ENCODE measurements at regions not wholly inside any gene's neighbourhood (a gene's known extent, or its start where the extent isn't known, plus 50 kb on each side); places are given as distances from the start of the nearest gene placed in this dataset.
A peak's percentile ranks its signal among the peaks of the same experiment; 100 is the strongest.

GRCh38 chr9:30773427-30773826, 1611.0 kb upstream of the ACO1 start:
- H3K36me3 ChIP-seq (ENCODE audit: control insufficient read depth, insufficient read depth, low read length), result no peaks in the 10 kb centered on the region
- DNase-seq (ENCODE audit: low read depth), result no peak
- TF ChIP-seq CTCF (IDR thresholded peaks at IDR 0.05; ENCODE audit: insufficient read depth, low read length, poor library complexity, severe bottlenecking), result no peak
- no peak overlapping the region for H3K4me3 ChIP-seq (ENCODE audit: low read depth, low read length)
- H3K27me3 ChIP-seq (ENCODE audit: control insufficient read depth, insufficient read depth, low read length), result no peaks in the 10 kb centered on the region

GRCh38 chr9:30774326-30774725, 1610.1 kb upstream of the ACO1 start:
- H3K36me3 ChIP-seq (ENCODE audit: control insufficient read depth, insufficient read depth, low read length), result no peaks in the 10 kb centered on the region
- no peak for DNase-seq (ENCODE audit: low read depth)
- H3K4me3 ChIP-seq (ENCODE audit: low read depth, low read length), result no peak overlapping the region
- no peaks in the 10 kb centered on the region for H3K27me3 ChIP-seq (ENCODE audit: control insufficient read depth, insufficient read depth, low read length)
- peak; percentile 22 for TF ChIP-seq CTCF (IDR thresholded peaks at IDR 0.05; ENCODE audit: insufficient read depth, low read length, poor library complexity, severe bottlenecking)

- TF ChIP-seq CTCF (IDR thresholded peaks at IDR 0.05; ENCODE audit: insufficient read depth, low read length, poor library complexity, severe bottlenecking), result no peak
- Histone ChIP-seq H3K27me3 (ENCODE audit: control insufficient read depth, insufficient read depth, low read length) (no peaks in the 10 kb centered on the region), H3K4me3 (ENCODE audit: low read depth, low read length) (no peak overlapping the region), H3K36me3 (ENCODE audit: control insufficient read depth, insufficient read depth, low read length) (no peaks in the 10 kb centered on the region)
- DNase-seq (ENCODE audit: low read depth), result no peak
Measured at GRCh38 chr9:30775236-30775635, 1609.2 kb upstream of the ACO1 start.

- Histone ChIP-seq H3K27me3 (ENCODE audit: control insufficient read depth, insufficient read depth, low read length) (no peaks in the 10 kb centered on the region), H3K36me3 (ENCODE audit: control insufficient read depth, insufficient read depth, low read length) (no peaks in the 10 kb centered on the region), H3K4me3 (ENCODE audit: low read depth, low read length) (no peak overlapping the region)
- no peak for DNase-seq (ENCODE audit: low read depth)
- no peak for TF ChIP-seq CTCF (IDR thresholded peaks at IDR 0.05; ENCODE audit: insufficient read depth, low read length, poor library complexity, severe bottlenecking)
Measured at GRCh38 chr9:30796764-30797163, 1587.7 kb upstream of the ACO1 start.

- no peaks in the 10 kb centered on the region for H3K27me3 ChIP-seq (ENCODE audit: control insufficient read depth, insufficient read depth, low read length)
- no peak overlapping the region for H3K4me3 ChIP-seq (ENCODE audit: low read depth, low read length)
- DNase-seq (ENCODE audit: low read depth), result no peak
- no peak for TF ChIP-seq CTCF (IDR thresholded peaks at IDR 0.05; ENCODE audit: insufficient read depth, low read length, poor library complexity, severe bottlenecking)
- no peaks in the 10 kb centered on the region for H3K36me3 ChIP-seq (ENCODE audit: control insufficient read depth, insufficient read depth, low read length)
Measured at GRCh38 chr9:30799527-30800101, 1584.8 kb upstream of the ACO1 start.

- no peak for TF ChIP-seq CTCF (IDR thresholded peaks at IDR 0.05; ENCODE audit: insufficient read depth, low read length, poor library complexity, severe bottlenecking)
- no peak for DNase-seq (ENCODE audit: low read depth)
- Histone ChIP-seq H3K36me3 (ENCODE audit: control insufficient read depth, insufficient read depth, low read length) (no peaks in the 10 kb centered on the region), H3K4me3 (ENCODE audit: low read depth, low read length) (no peak overlapping the region), H3K27me3 (ENCODE audit: control insufficient read depth, insufficient read depth, low read length) (no peaks in the 10 kb centered on the region)
Measured at GRCh38 chr9:30800421-30800820, 1584.0 kb upstream of the ACO1 start.

Data from kidney epithelial cell (primary cell).